Activated CD4-positive, alpha-beta T cell treated with anti-CD3 and anti-CD28 coated beads, Interleukin-2, amount 10 ng/mL, durations not matched to agents 24 days and 14 days (primary cell): ENCODE measurements at regions not wholly inside any gene's neighbourhood (a gene's known extent, or its start where the extent isn't known, plus 50 kb on each side); places are given as distances from the start of the nearest gene placed in this dataset.

Source experiments
- DNase-seq: peaks from one replicate; pipeline ENCODE4 v3.0.0; 2022
- H3K27ac Mint-ChIP-seq: one replicate; pipeline ENCODE4 v1.8.0; 2022; ENCODE audit warnings: mild to moderate bottlenecking, mixed read lengths
- H3K27me3 Mint-ChIP-seq: one replicate; pipeline ENCODE4 v1.8.0; 2022; ENCODE audit warnings: mixed read lengths
- H3K36me3 Mint-ChIP-seq: one replicate; pipeline ENCODE4 v1.8.0; 2022; ENCODE audit warnings: low read depth, mild to moderate bottlenecking, mixed read lengths
- H3K4me1 Mint-ChIP-seq: one replicate; pipeline ENCODE4 v1.8.0; 2021; ENCODE audit warnings: mixed read lengths
- H3K4me3 Mint-ChIP-seq: one replicate; pipeline ENCODE4 v1.8.0; 2022; ENCODE audit warnings: mild to moderate bottlenecking, moderate library complexity, mixed read lengths
- H3K9me3 Mint-ChIP-seq: one replicate; pipeline ENCODE4 v1.8.0; 2021; ENCODE audit warnings: mixed read lengths
- intact Hi-C: fragments of 100-400 bp; cut with micrococcal nuclease; formaldehyde crosslinking; loops from one replicate; pipeline ENCODE4 v1.15.1; 2023

DNA sequence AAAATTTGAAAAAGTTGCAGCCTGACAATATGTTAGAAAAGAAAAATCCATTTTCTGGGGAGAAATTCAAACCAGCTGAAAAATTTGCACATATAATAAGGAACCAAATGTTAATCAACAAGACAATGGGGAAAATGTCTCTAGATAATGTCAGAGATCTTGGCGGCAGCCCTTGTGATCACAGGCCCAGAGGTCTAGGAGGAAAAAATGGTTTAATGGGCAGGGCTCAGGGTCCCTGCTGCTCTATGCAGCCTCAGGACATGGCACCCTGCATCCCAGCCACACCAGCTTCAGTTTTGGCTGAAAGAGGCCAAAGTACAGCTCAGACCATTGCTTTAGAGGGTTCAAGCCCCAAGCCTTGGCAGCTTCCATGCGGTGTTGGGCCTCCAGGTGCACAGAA, 701.9 kb downstream of the IGSF11 start:
- no peaks in the 10 kb centered on the region for H3K36me3 Mint-ChIP-seq
- no peak overlapping the region for H3K27ac Mint-ChIP-seq
- H3K4me3 Mint-ChIP-seq, result no peak overlapping the region
- no peak for DNase-seq
- H3K9me3 Mint-ChIP-seq, result peaks cover 11% of the 10 kb centered on the region
- intact Hi-C loops, result no loop called here
- no peaks in the 10 kb centered on the region for H3K4me1 Mint-ChIP-seq
- H3K27me3 Mint-ChIP-seq, result no peaks in the 10 kb centered on the region

DNA sequence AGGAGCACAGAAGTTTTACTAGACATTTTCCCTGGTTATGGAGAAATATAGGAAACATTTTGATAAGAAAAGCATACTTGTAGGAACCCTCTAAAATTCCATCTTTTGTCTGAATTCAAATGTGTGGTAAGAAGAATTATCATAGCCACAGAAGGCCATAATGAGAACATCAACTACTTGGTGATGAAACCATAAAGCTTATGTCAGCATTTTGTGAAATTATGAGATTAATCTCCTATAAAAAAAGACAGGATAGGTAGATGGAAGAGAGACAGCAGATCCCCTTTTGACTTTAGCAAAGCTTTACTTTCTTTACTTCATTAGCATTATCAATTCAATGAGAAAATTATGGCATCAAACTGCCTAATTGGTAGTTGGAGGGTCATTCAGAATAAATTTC, 697.0 kb downstream of the IGSF11 start:
- Mint-ChIP-seq H3K4me3 (no peak overlapping the region), H3K9me3 (peaks cover 6% of the 10 kb centered on the region), H3K27ac (no peak overlapping the region), H3K27me3 (no peaks in the 10 kb centered on the region), H3K36me3 (no peaks in the 10 kb centered on the region), H3K4me1 (no peaks in the 10 kb centered on the region)
- intact Hi-C loops, result no loop called here
- DNase-seq, result no peak

- DNase-seq, result no peak
- no peaks in the 10 kb centered on the region for H3K36me3 Mint-ChIP-seq
- no peaks in the 10 kb centered on the region for H3K4me1 Mint-ChIP-seq
- peaks cover 5% of the 10 kb centered on the region for H3K9me3 Mint-ChIP-seq
- intact Hi-C loops, result no loop called here
- H3K27me3 Mint-ChIP-seq, result no peaks in the 10 kb centered on the region
- no peak overlapping the region for H3K27ac Mint-ChIP-seq
- no peak overlapping the region for H3K4me3 Mint-ChIP-seq
These were observed 687.1 kb downstream of the IGSF11 start for GRCh38 chr3:118347396-118348168.

DNA sequence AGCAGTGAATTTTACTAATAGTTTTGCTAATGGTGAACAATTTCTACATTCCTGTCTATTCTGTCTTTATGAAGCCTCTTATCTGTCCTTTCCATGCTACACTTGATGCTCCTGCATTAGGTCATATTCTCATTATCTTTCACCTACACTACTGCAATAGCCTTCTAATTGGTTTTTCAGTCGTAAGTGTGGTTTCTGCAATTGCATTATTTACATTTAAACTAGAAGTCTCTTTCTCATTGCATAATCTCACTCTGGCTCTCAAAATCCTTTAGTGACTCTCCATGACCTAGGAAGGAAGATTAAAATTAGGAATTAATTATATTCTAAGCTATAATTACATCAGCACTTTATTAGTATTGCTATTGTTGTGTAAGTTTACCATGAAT, 686.5 kb downstream of the IGSF11 start:
- no peak for DNase-seq
- Mint-ChIP-seq H3K4me3 (no peak overlapping the region), H3K36me3 (no peaks in the 10 kb centered on the region), H3K27ac (no peak overlapping the region), H3K9me3 (peaks cover 5% of the 10 kb centered on the region), H3K4me1 (no peaks in the 10 kb centered on the region), H3K27me3 (no peaks in the 10 kb centered on the region)
- intact Hi-C loops, result no loop called here

DNA sequence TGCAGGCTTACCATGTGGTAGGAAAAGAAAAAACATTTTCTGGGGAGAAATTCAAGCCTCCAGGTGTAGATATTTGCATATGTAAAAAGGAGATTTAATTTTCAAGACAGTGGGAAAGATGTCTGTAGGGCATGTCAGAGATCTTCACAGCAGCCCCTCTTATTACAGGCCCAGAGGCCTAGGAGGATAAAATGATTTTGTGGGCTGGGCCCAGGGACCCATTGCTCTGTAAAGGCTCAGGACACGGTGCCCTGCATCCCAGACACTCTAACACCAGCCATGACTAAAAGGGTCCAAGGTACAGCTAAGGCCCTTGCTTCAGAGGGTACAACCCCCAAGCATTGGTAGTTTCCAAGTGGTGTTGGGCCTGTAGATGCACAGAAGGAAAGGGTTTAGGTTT, 680.1 kb downstream of the IGSF11 start:
- no peak overlapping the region for H3K4me3 Mint-ChIP-seq
- intact Hi-C loops, result no loop called here
- no peak overlapping the region for H3K27ac Mint-ChIP-seq
- no peaks in the 10 kb centered on the region for H3K36me3 Mint-ChIP-seq
- DNase-seq, result no peak
- peaks cover 16% of the 10 kb centered on the region for H3K9me3 Mint-ChIP-seq
- H3K27me3 Mint-ChIP-seq, result no peaks in the 10 kb centered on the region
- H3K4me1 Mint-ChIP-seq, result no peaks in the 10 kb centered on the region

GRCh38 chr3:118369892-118370491, 664.7 kb downstream of the IGSF11 start:
- no peak overlapping the region for H3K4me3 Mint-ChIP-seq
- intact Hi-C loops, result no loop called here
- no peaks in the 10 kb centered on the region for H3K4me1 Mint-ChIP-seq
- no peaks in the 10 kb centered on the region for H3K27me3 Mint-ChIP-seq
- H3K27ac Mint-ChIP-seq, result no peak overlapping the region
- H3K36me3 Mint-ChIP-seq, result no peaks in the 10 kb centered on the region
- H3K9me3 Mint-ChIP-seq, result peaks cover 10% of the 10 kb centered on the region
- no peak for DNase-seq

GRCh38 chr3:118380576-118380975, 654.1 kb downstream of the IGSF11 start:
- Mint-ChIP-seq H3K4me3 (no peak overlapping the region), H3K27ac (no peak overlapping the region), H3K4me1 (no peaks in the 10 kb centered on the region), H3K27me3 (no peaks in the 10 kb centered on the region), H3K36me3 (no peaks in the 10 kb centered on the region), H3K9me3 (no peaks in the 10 kb centered on the region)
- DNase-seq, result no peak
- intact Hi-C loops, result no loop called here

DNA sequence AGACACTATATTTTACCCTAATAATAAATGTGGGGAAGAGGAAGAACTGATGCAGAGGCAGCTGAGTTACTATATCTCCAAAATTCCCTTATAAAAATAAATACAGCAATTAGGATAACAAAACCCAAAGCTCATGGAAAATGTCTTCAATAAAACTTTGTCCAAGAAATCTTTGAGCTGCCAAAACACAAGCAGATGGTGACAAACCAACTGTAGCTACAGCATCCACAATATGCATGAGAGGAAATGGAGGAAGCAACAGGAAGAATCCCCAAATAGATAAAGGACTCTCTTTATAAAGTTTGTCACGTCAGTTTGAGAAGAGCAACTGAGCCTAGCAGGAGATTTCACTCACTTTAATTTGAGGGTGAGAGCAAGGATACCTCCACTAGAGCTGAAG, 638.2 kb downstream of the IGSF11 start:
- Mint-ChIP-seq H3K27ac (no peak overlapping the region), H3K9me3 (no peaks in the 10 kb centered on the region), H3K4me3 (no peak overlapping the region), H3K4me1 (no peaks in the 10 kb centered on the region), H3K36me3 (no peaks in the 10 kb centered on the region), H3K27me3 (no peaks in the 10 kb centered on the region)
- DNase-seq, result no peak
- intact Hi-C loops, result no loop called here

GRCh38 chr3:118400086-118400485, 634.6 kb downstream of the IGSF11 start:
- intact Hi-C loops, result no loop called here
- no peaks in the 10 kb centered on the region for H3K36me3 Mint-ChIP-seq
- H3K9me3 Mint-ChIP-seq, result no peaks in the 10 kb centered on the region
- DNase-seq, result no peak
- H3K4me3 Mint-ChIP-seq, result no peak overlapping the region
- H3K27ac Mint-ChIP-seq, result no peak overlapping the region
- H3K27me3 Mint-ChIP-seq, result no peaks in the 10 kb centered on the region
- H3K4me1 Mint-ChIP-seq, result no peaks in the 10 kb centered on the region

DNA sequence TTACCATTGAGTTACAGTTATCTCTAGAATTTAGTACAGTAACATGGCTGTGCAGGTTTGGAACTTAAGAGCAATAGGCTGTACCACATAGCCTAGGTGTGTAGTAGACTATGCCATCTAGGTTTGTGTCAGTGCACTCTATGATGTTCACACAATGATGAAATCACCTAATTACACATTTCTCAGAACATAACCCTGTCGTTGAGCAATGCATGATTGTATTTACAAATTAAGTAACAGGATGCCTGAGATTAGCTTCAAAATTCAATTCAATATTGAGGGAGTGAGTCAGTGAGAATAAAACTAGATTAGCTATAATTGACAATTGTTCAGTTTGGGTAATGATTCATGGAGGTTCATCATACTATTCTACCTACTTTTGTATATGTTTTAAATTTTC, 633.8 kb downstream of the IGSF11 start:
- H3K27me3 Mint-ChIP-seq, result no peaks in the 10 kb centered on the region
- no peak overlapping the region for H3K27ac Mint-ChIP-seq
- DNase-seq, result no peak
- intact Hi-C loops, result no loop called here
- H3K36me3 Mint-ChIP-seq, result no peaks in the 10 kb centered on the region
- no peak overlapping the region for H3K4me3 Mint-ChIP-seq
- no peaks in the 10 kb centered on the region for H3K4me1 Mint-ChIP-seq
- H3K9me3 Mint-ChIP-seq, result no peaks in the 10 kb centered on the region

GRCh38 chr3:118401887-118402286, 632.8 kb downstream of the IGSF11 start:
- no peak overlapping the region for H3K27ac Mint-ChIP-seq
- intact Hi-C loops, result no loop called here
- no peaks in the 10 kb centered on the region for H3K4me1 Mint-ChIP-seq
- H3K4me3 Mint-ChIP-seq, result no peak overlapping the region
- H3K27me3 Mint-ChIP-seq, result no peaks in the 10 kb centered on the region
- no peak for DNase-seq
- H3K9me3 Mint-ChIP-seq, result no peaks in the 10 kb centered on the region
- H3K36me3 Mint-ChIP-seq, result no peaks in the 10 kb centered on the region

DNA sequence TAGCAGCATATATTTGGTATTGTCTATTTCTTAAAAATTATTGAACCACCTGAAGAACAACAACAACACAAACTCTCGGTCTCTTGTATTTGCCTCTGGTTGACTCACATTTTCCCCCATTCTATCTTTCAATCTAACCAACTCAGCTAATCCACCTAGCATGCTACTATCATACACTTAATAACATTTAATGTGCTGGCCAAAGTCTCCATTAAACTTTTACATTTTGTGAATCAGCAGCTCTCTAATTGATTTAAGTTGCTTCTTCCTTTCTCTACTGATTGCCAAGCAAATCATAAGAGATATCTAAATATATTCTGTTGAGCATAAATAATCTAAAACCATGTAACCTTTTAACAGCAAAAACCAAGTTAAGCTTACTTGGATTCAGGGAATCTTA, 631.7 kb downstream of the IGSF11 start:
- Mint-ChIP-seq H3K4me3 (no peak overlapping the region), H3K27me3 (no peaks in the 10 kb centered on the region), H3K4me1 (no peaks in the 10 kb centered on the region), H3K27ac (no peak overlapping the region), H3K9me3 (no peaks in the 10 kb centered on the region), H3K36me3 (no peaks in the 10 kb centered on the region)
- no peak for DNase-seq
- intact Hi-C loops, result no loop called here

GRCh38 chr3:118406562-118406961, 628.1 kb downstream of the IGSF11 start:
- intact Hi-C loops, result no loop called here
- no peak overlapping the region for H3K4me3 Mint-ChIP-seq
- H3K4me1 Mint-ChIP-seq, result no peaks in the 10 kb centered on the region
- no peak for DNase-seq
- no peak overlapping the region for H3K27ac Mint-ChIP-seq
- no peaks in the 10 kb centered on the region for H3K9me3 Mint-ChIP-seq
- H3K27me3 Mint-ChIP-seq, result no peaks in the 10 kb centered on the region
- no peaks in the 10 kb centered on the region for H3K36me3 Mint-ChIP-seq

GRCh38 chr3:118408431-118408830, 626.2 kb downstream of the IGSF11 start:
- intact Hi-C loops, result no loop called here
- Mint-ChIP-seq H3K27me3 (no peaks in the 10 kb centered on the region), H3K4me3 (no peak overlapping the region), H3K9me3 (no peaks in the 10 kb centered on the region), H3K27ac (no peak overlapping the region), H3K4me1 (no peaks in the 10 kb centered on the region), H3K36me3 (no peaks in the 10 kb centered on the region)
- DNase-seq, result no peak

- H3K36me3 Mint-ChIP-seq, result no peaks in the 10 kb centered on the region
- no peak overlapping the region for H3K27ac Mint-ChIP-seq
- H3K9me3 Mint-ChIP-seq, result peaks cover 7% of the 10 kb centered on the region
- H3K27me3 Mint-ChIP-seq, result no peaks in the 10 kb centered on the region
- H3K4me3 Mint-ChIP-seq, result no peak overlapping the region
- no peaks in the 10 kb centered on the region for H3K4me1 Mint-ChIP-seq
- DNase-seq, result no peak
- intact Hi-C loops, result no loop called here
These were observed 622.1 kb downstream of the IGSF11 start for GRCh38 chr3:118412503-118412902.
